ENCODE measurements at regions not wholly inside any gene's neighbourhood (a gene's known extent, or its start where the extent isn't known, plus 50 kb on each side); places are given as distances from the start of the nearest gene placed in this dataset.

GRCh38 chr13:44678197-44678596 is 102.1 kb upstream of the TSC22D1 start:
- TF ChIP-seq CTCF (IDR thresholded peaks at IDR 0.05; ENCODE audit: low read depth, low read length, missing input control) (no peak), RXRA (IDR thresholded peaks at IDR 0.05) (no peak), SP1 (IDR thresholded peaks at IDR 0.05) (no peak), ZBTB33 (IDR thresholded peaks at IDR 0.05) (no peak), YY1 (IDR thresholded peaks at IDR 0.05) (no peak), REST (IDR thresholded peaks at IDR 0.05) (no peak), EGR1 (IDR thresholded peaks at IDR 0.05; ENCODE audit: low read depth in 2 of 2) (no peak), TAF1 (conservative IDR thresholded peaks at IDR 0.05) (no peak), GABPA (IDR thresholded peaks at IDR 0.05 in 1 of 2, conservative IDR thresholded peaks at IDR 0.05 in 1 of 2) (no peak), RAD21 (IDR thresholded peaks at IDR 0.05) (no peak), FOXA1 (IDR thresholded peaks at IDR 0.05) (no peak), JUND (IDR thresholded peaks at IDR 0.05) (no peak), MAX (IDR thresholded peaks at IDR 0.05) (no peak)

All from liver (tissue), 3 donors.